SHP77 treated with DMSO at 0.1 percent for 48 hours (cell line): ENCODE measurements at regions not wholly inside any gene's neighbourhood (a gene's known extent, or its start where the extent isn't known, plus 50 kb on each side); places are given as distances from the start of the nearest gene placed in this dataset.
"Not testable (repeated sequence)": the region's sequence is repeated elsewhere in the genome, so short reads cannot be mapped to it uniquely, and the experiment has no call there.

Source experiments
- DNase-seq: peaks from one replicate; lab custom pipeline; 2025; lab: John Stamatoyannopoulos, UW

- no peak for DNase-seq
Measured at GRCh38 chr10:28444031-28444430, 88.9 kb upstream of the WAC start.

DNA sequence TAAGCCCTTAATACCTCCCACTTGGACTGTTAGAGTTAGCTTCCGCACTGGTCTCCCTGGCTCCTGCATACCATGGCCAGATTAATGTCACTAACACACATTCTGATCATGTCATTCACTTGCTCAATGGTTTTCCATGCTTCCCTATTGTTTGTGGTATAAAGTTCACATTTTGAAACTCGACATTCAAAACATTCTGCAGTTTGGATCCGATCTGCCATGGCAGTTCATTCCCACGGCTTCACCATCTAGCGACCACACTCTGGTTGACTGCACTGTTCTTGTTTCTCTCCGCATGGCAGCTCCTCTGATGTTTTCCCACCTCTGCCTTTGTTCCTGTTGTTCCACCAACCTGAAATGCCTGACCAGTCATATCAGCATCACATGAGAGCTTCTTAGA is 87.4 kb upstream of the WAC start:
- DNase-seq = no peak

DNA sequence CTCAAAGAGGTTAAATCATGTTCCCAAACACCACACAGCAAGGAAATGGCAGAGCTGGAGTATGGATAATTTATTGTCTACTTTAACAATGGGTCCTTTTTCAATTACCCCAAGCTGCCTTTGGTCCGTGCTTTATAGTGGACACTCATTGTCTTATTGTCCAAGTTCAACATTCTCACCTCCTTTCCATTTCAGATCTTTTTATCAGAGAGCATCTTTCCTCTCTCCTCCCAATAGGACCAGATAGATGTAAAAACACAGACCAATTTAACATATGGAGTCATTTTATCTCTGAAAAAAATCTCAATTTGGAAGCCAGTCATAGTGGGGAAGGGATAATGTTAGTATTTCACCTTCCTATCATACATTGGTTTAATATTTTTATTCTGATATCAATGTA is 83.5 kb upstream of the WAC start:
- DNase-seq = no peak

DNA sequence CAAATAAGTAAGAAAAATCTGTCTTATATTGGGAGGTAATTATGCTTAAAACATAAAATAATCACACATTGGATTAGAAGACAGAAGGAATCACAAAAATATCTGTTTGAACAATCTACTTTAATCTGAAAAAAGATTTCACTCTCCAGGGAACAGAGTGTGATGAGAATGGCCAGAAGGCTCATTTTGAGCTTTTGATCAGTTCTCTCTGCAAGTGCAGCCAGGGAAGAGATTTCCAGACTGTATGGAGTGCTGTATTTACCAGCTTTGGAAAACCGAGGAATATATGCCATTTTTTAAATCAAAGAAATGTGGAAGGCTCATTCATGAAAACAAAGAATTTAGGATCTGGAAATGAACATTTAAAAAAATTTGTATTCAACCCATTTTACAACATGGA is 83.0 kb upstream of the WAC start:
- DNase-seq = no peak

- no peak for DNase-seq
Measured at GRCh38 chr10:28453926-28454325, 79.0 kb upstream of the WAC start.

DNA sequence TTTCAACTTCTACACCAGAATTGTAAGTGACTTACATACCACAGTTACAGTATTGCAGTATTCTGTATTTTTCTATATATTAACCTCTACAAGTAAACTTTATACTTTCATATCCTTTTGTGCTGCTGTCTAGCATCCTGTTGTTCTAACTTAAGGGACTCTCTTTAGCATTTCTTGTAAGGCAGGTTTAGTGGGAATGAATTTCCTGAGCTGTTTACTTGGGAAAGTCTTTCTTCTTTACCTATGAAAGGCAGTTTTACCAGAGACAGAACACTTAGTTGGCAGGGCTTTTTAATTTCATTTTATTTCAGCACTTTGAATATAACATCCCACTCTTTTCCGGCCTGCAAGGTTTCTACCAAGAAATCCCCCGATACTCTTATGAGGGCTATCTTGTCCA is 75.8 kb upstream of the WAC start:
- DNase-seq = no peak

DNA sequence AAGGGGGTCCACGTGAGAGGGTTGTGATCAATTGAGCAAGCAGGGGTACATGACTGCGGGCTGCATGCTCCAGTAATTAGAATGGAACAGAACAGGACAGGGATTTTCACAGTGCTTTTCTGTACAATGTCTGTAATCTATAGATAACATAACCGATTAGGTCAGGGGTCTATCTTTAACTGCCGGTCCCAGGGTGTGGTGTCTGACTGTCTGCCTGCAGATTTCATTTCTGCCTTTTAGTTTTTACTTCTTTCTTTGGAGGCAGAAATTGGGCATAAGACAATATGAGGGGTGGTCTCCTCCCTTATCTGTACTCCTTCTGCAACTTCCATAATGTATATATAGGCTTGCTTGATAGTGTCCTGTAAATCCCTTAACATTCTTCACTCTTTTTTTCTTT is 75.0 kb upstream of the WAC start:
- DNase-seq = not testable (repeated sequence)

- no peak for DNase-seq
Measured at GRCh38 chr10:28459453-28460144, 73.3 kb upstream of the WAC start.

GRCh38 chr10:28463141-28463540 is 69.8 kb upstream of the WAC start:
- DNase-seq = no peak

DNA sequence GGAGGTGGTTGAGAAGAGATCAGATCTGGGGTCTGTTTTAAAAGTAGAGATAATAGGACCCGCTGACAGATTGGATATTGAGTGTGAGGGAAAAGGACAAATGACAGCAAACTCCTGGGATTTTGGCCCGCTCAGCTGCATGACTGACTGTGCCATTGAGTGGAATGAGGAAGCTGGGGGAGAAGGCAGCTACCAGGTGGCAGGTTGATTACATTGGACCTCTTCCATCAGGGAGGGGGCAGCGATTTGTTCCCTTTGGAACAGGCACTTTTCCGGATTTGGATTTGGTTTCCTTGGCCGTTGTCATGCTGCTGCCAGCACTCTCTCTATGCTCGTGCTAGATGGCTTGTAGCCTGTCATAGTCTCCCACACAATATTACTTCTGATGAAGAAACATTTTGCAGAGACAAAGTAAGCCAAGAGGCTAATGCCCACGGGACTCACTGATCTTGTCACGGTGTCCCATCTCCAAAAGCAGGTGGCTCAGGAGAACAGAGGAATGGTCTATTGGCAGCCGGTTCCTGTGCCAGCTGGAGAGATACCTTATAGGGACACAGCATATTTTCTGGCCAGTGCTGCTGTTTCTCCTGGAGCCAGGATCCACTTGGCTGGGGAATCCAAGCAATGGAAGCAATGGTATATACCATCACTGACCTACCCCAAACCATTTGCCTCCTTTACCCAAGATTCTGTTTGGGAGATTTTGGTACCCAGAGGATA is 69.1 kb upstream of the WAC start:
- no peak for DNase-seq

GRCh38 chr10:28467615-28468014 is 65.3 kb upstream of the WAC start:
- DNase-seq = no peak

- DNase-seq = no peak
Measured at GRCh38 chr10:28468707-28469483, 64.0 kb upstream of the WAC start.

DNA sequence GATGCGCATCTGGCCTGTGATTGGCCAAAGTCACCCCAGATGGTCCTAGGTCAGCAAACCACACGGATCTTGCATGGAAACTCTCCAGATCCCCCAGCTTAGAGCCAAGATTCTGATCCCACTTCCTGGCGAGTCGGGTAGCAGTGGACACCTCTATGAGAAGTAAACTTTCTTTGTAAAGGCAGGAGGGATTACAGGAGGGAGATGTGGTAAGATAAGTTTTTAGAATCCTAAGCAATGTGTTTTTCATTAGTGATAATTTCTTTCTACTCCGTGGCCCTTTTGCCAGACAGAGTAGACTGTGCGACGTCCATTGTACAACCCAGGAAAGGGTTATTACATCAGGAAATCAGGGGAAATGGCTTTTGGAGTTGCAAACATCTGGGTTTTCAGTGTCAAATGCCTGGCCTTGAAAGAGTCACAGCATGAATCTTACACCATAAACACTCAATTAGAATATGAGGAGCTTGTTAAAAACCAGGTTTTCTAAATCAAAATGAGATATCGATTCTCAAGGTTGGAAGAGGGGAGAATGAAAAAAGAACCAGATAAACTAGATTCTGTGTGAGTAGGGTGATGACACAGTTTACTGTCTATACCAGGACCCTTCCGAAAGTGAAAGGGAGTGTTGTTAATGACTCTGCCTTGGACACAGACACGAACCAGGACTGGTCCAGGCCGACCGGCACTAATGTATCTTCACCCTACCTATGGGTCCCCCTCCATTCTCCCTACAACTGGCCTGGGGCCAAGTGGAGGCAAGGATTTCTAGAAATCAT is 61.9 kb upstream of the WAC start:
- no peak for DNase-seq

- no peak for DNase-seq
Measured at GRCh38 chr10:28471652-28472050, 61.3 kb upstream of the WAC start.

DNA sequence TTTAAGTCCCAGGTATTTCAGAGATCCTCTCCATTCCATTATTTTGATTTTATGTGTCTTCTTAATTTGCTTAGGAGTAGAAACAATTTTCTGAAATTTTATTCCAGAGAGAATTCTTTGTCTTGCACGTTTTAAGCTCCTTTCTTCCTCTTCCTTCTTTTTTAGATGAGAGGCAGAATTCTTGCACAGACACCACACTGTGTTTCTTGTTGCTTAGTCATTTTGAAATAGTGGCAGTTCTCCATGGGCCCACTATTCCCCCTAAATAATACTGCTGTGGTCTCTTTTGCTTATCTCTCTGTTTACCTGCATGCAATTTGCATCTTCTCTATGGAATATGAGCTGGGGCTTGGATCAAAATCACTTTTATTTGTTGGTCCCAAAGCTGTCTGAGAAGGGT is 54.3 kb upstream of the WAC start:
- DNase-seq = no peak

- DNase-seq = no peak
Measured at GRCh38 chr10:28479425-28479865, 53.5 kb upstream of the WAC start.

DNA sequence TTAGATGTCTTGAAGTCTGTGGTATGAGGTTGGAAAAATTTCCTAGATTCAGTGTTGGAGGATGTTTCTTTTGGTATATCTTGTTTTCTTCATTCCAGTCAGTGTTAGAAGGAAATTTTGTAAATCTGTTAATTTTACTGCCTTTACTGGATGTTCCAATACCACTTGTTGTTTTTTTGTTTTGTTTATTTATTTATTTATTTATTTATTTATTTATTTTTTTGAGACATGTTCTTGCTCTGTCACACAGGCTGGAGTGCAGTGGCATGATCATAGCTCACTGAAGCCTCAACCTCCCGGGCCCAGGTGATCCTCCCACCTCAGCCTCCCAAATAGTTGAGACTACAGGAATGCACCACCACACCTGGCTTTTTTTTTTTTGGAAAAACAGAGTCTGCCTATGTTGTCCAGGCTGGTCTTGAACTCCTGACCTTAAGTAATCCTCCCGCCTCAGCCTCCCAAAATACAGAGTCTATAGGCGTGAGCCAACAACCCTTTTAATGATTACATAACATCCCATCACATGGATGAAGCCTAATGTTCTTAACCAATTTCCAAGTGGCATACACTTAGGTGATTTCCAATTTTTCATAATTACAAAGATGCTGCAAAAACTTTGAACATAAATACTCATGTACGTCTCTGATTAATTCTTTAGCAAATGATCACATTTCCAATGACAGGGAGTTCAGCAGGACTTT is 52.8 kb upstream of the WAC start:
- DNase-seq = no peak

GRCh38 chr10:28480628-28480965 is 52.3 kb upstream of the WAC start:
- DNase-seq = no peak

- not testable (repeated sequence) for DNase-seq
Measured at GRCh38 chr10:28481346-28481745, 51.6 kb upstream of the WAC start.

DNA sequence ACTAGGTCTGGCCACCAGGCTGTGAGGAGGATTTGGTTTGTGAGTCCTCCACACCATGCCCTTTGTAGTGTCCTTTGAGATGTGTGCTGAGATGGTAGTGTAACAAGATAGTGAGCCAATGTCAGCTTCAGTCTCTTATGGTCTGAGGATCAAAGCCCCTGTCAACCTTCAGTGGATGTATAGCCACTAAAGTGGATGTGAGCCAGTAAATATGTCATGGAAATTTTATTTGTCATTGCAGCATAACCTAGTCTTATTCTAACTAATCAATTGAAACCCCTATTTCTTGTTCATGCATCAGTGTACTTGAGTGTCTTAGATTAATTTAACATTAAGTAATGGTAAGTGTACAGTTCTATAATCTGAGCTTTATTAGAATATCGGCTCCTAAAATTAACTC is 51.0 kb upstream of the WAC start:
- no peak for DNase-seq
